ENCODE measurements at regions not wholly inside any gene's neighbourhood (a gene's known extent, or its start where the extent isn't known, plus 50 kb on each side); places are given as distances from the start of the nearest gene placed in this dataset.
"Not testable (repeated sequence)": the region's sequence is repeated elsewhere in the genome, so short reads cannot be mapped to it uniquely, and the experiment has no call there.

DNA sequence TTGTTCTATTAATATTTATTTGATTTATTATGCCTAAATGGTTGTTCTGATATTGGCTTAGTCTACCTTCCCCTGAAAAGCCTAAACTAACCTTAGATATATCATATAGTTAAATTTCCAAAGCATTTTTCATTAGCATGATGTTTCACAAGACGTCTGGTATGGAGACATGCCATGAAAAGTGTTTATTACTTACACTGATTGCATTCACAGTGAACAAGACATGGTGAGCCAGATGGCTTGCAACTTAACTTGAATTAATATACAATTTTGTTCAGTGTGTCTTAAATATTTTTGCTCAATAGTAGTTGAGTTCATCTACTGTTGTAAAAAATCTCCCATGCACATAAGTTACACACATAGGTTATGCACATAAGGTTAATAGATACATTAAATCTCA lies 758.4 kb downstream of the NSUN3 start:
- no peak for DNase-seq (ENCODE audit: extremely low read depth, insufficient read length)
- Histone ChIP-seq H3K36me3 (ENCODE audit: control insufficient read depth, insufficient read depth, low read length) (no peaks in the 10 kb centered on the region), H3K27me3 (replicated peaks; ENCODE audit: control insufficient read depth, insufficient read depth, low read length) (no peaks in the 10 kb centered on the region), H3K4me3 (replicated peaks; ENCODE audit: low read depth, low read length) (no peak overlapping the region)
- TF ChIP-seq, protein P1, sequence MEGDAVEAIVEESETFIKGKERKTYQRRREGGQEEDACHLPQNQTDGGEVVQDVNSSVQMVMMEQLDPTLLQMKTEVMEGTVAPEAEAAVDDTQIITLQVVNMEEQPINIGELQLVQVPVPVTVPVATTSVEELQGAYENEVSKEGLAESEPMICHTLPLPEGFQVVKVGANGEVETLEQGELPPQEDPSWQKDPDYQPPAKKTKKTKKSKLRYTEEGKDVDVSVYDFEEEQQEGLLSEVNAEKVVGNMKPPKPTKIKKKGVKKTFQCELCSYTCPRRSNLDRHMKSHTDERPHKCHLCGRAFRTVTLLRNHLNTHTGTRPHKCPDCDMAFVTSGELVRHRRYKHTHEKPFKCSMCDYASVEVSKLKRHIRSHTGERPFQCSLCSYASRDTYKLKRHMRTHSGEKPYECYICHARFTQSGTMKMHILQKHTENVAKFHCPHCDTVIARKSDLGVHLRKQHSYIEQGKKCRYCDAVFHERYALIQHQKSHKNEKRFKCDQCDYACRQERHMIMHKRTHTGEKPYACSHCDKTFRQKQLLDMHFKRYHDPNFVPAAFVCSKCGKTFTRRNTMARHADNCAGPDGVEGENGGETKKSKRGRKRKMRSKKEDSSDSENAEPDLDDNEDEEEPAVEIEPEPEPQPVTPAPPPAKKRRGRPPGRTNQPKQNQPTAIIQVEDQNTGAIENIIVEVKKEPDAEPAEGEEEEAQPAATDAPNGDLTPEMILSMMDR (IDR thresholded peaks at IDR 0.05; ENCODE audit: insufficient read depth, low read length, poor library complexity, severe bottlenecking): no peak

DNA sequence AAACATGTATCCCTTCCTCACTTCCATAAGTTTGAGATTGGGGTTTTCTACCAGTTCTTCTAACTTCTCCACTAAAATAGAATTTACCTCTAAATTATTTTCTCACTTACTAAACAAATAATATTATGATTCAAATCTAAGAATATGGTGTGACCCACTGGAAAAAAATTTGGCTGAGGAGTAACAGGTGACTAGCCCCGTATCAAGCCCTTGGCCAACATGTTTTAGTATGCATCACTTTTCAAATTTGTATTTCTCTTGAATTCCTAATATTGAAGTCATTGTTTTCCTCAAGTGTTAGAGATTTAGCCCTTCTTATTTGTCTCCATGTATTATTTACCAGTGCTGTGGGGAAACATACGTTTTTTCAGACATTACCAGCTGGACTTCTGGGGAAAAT lies 759.4 kb downstream of the NSUN3 start:
- H3K4me3 ChIP-seq (replicated peaks; ENCODE audit: low read depth, low read length): no peak overlapping the region
- H3K27me3 ChIP-seq (replicated peaks; ENCODE audit: control insufficient read depth, insufficient read depth, low read length): no peaks in the 10 kb centered on the region
- TF ChIP-seq, protein P1 (IDR thresholded peaks at IDR 0.05; ENCODE audit: insufficient read depth, low read length, poor library complexity, severe bottlenecking): no peak
- H3K36me3 ChIP-seq (ENCODE audit: control insufficient read depth, insufficient read depth, low read length): no peaks in the 10 kb centered on the region
- DNase-seq (ENCODE audit: extremely low read depth, insufficient read length): no peak

DNA sequence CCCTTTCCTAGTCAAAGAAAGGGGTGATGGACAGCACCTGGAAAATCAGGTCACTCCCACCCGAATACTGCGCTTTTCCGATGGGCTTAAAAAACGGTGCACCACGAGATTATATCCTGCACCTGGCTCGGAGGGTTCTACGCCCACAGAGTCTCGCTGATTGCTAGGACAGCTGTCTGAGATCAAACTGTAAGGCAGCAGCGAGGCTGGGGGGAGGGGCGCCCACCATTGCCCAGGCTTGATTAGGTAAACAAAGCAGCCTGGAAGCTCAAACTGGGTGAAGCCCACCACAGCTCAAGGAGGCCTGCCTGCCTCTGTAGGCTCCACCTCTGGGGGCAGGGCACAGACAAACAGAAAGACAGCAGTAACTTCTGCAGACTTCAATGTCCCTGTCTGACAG lies 783.4 kb downstream of the NSUN3 start:
- not testable (repeated sequence) for H3K36me3 ChIP-seq (ENCODE audit: control insufficient read depth, insufficient read depth, low read length); H3K27me3 ChIP-seq (replicated peaks; ENCODE audit: control insufficient read depth, insufficient read depth, low read length); H3K4me3 ChIP-seq (replicated peaks; ENCODE audit: low read depth, low read length); DNase-seq (ENCODE audit: extremely low read depth, insufficient read length)

DNA sequence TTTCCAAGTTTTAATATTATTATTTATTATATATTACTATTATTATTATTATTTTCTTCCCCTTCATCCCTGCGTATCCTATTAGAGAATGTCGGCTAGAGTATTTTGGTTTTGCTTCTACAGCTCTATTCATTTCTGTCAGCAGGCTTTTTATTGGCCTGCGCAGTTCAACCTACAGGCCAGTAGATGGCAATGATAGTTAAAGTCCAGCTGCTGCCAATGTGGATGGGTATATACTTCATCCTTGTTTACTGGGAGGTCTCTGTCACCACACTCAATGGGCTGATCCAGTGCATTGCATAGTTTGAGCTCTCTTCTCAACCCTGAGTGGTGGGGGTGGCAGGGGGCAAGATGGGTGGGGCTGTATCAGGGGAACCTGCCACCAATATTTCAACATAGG lies 799.8 kb downstream of the NSUN3 start:
- TF ChIP-seq, protein P1 (IDR thresholded peaks at IDR 0.05; ENCODE audit: insufficient read depth, low read length, poor library complexity, severe bottlenecking): peak; percentile 62
- Histone ChIP-seq H3K27me3 (replicated peaks; ENCODE audit: control insufficient read depth, insufficient read depth, low read length) (no peaks in the 10 kb centered on the region), H3K36me3 (ENCODE audit: control insufficient read depth, insufficient read depth, low read length) (no peaks in the 10 kb centered on the region), H3K4me3 (replicated peaks; ENCODE audit: low read depth, low read length) (no peak overlapping the region)
- no peak for DNase-seq (ENCODE audit: extremely low read depth, insufficient read length)

DNA sequence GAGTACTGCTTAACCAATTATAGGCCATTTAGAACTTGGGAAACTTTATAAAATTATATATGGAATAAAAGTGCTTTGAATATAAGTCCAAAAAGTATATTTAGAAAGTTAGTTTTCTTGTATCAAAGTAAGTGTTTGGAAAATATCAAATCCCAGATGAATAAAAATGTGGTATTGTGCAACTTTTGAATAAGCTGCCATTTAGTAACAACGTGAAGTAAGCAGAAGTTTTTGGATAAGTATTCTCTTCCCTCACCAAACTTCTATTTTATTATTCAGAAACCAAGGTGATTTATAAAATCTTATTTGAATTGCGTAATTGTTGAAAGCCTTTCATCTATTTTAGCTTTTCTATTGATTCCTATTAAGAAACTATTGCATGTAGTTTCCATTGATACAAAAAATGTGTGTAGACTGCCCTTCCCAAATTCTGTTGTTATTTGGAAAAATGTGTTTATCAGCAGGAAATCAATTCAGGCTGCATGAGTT lies 806.2 kb downstream of the NSUN3 start:
- Histone ChIP-seq H3K4me3 (replicated peaks; ENCODE audit: low read depth, low read length) (no peak overlapping the region), H3K36me3 (ENCODE audit: control insufficient read depth, insufficient read depth, low read length) (no peaks in the 10 kb centered on the region), H3K27me3 (replicated peaks; ENCODE audit: control insufficient read depth, insufficient read depth, low read length) (no peaks in the 10 kb centered on the region)
- no peak for DNase-seq (ENCODE audit: extremely low read depth, insufficient read length)
- TF ChIP-seq, protein P1 (IDR thresholded peaks at IDR 0.05; ENCODE audit: insufficient read depth, low read length, poor library complexity, severe bottlenecking): no peak

DNA sequence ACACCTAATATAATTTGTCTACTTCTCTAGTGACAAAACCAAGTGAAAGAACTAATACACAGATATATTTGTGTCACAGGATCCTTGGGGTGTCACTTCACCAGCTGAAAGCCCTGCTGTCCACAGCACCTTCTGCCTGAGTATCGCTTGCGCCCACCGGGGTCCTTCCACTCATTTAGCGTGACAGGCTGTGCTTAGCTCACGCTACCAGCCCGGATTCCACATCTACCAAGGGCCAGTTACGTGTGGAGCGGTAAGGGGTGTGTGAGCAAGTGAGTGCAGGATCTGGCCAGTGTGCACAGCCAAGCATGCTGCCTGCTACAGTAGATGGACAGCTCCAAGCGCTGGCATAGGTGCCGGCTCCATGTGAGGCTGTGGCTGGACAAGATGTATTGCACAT lies 810.9 kb downstream of the NSUN3 start:
- TF ChIP-seq, protein P1 (IDR thresholded peaks at IDR 0.05; ENCODE audit: insufficient read depth, low read length, poor library complexity, severe bottlenecking): no peak
- DNase-seq (ENCODE audit: extremely low read depth, insufficient read length): no peak

More for the DNA sequence above, 810.9 kb downstream of the NSUN3 start:
- Histone ChIP-seq H3K36me3 (ENCODE audit: control insufficient read depth, insufficient read depth, low read length) (no peaks in the 10 kb centered on the region), H3K27me3 (replicated peaks; ENCODE audit: control insufficient read depth, insufficient read depth, low read length) (no peaks in the 10 kb centered on the region), H3K4me3 (replicated peaks; ENCODE audit: low read depth, low read length) (no peak overlapping the region)
